A673 (cell line): ENCODE measurements at regions not wholly inside any gene's neighbourhood (a gene's known extent, or its start where the extent isn't known, plus 50 kb on each side); places are given as distances from the start of the nearest gene placed in this dataset.

ENCODE experiments used
- BruUV-seq: library from RNA; stranded (reverse); fragments of 400-500 nt; replicated peaks from 2 replicates; lab custom pipeline; 2021; lab: Mats Ljungman, UMichigan
- CTCF ChIA-PET: fragments of 300-600 bp; sonication (Branson Sonifier 250); formaldehyde crosslinking; loops from one replicate; lab custom pipeline; 2022; ENCODE audit warnings: antibody characterized with exemption; lab: Charles Lee
- POLR2A ChIA-PET: fragments of 300-600 bp; sonication (Branson Sonifier 250); formaldehyde crosslinking; loops from one replicate; lab custom pipeline; 2022; ENCODE audit warnings: antibody characterized with exemption; ENCODE audit not compliant: low non-redundant PET; lab: Charles Lee
- DNase-seq: peaks from one replicate; pipeline ENCODE4 v3.0.0-alpha.2; 2015; ENCODE audit warnings: low spot score
- H3K27ac ChIP-seq: fragments of 200-600 bp; sonication (generic); 2 replicates; pipeline ENCODE4 v1.5.1; 2016; ENCODE audit warnings: mixed run types, low read depth, mild to moderate bottlenecking, mixed read lengths, antibody characterized with exemption, low read length; ENCODE audit not compliant: poor library complexity, severe bottlenecking
- H3K27me3 ChIP-seq: fragments of 200-600 bp; sonication (generic); replicated peaks from 2 replicates; pipeline ENCODE4 v1.6.1; 2017; ENCODE audit warnings: mixed run types, low read depth, mild to moderate bottlenecking, mixed read lengths, antibody characterized with exemption, low read length; ENCODE audit not compliant: insufficient read depth, poor library complexity
- H3K36me3 ChIP-seq: fragments of 200-600 bp; sonication (generic); 2 replicates; pipeline ENCODE4 v1.6.1; 2016; ENCODE audit warnings: mixed run types, mild to moderate bottlenecking, mixed read lengths, antibody characterized with exemption, low read length; ENCODE audit not compliant: insufficient read depth, poor library complexity, severe bottlenecking
- H3K4me1 ChIP-seq: fragments of 200-600 bp; sonication (generic); 2 replicates; pipeline ENCODE4 v1.6.1; 2017; ENCODE audit warnings: mixed run types, mild to moderate bottlenecking, mixed read lengths, antibody characterized with exemption, low read length; ENCODE audit not compliant: insufficient read depth, poor library complexity, severe bottlenecking
- H3K4me3 ChIP-seq: fragments of 200-600 bp; sonication (generic); 2 replicates; pipeline ENCODE4 v1.5.1; 2016; ENCODE audit warnings: low read depth, mixed run types, mild to moderate bottlenecking, mixed read lengths, low read length; ENCODE audit not compliant: poor library complexity, severe bottlenecking
- H3K9me3 ChIP-seq: fragments of 200-600 bp; sonication (generic); 2 replicates; pipeline ENCODE4 v1.6.1; 2016; ENCODE audit warnings: mixed run types, low read depth, mild to moderate bottlenecking, mixed read lengths, antibody characterized with exemption, low read length; ENCODE audit not compliant: poor library complexity, severe bottlenecking
- CTCF ChIP-seq: fragments of 300-800, 200-600 bp; sonication (generic); conservative IDR thresholded peaks from 2 replicates; pipeline ENCODE4 v1.5.1; 2017; ENCODE audit warnings: low read depth, mild to moderate bottlenecking, antibody characterized with exemption, low read length, moderate library complexity, mixed read lengths
- EZH2 ChIP-seq: fragments of 200-600 bp; sonication (generic); IDR thresholded peaks from 2 replicates; pipeline ENCODE4 v1.6.1; 2017; ENCODE audit warnings: borderline replicate concordance, low read depth, mild to moderate bottlenecking, mixed read lengths, antibody characterized with exemption, low read length; ENCODE audit not compliant: poor library complexity, severe bottlenecking
- intact Hi-C: fragments of 100-400 bp; cut with micrococcal nuclease; formaldehyde crosslinking; loops from one replicate; pipeline ENCODE4 v1.10.0; 2022; ENCODE audit not compliant: unreplicated experiment

- POLR2A ChIA-PET: no interaction called here
- no peak overlapping the region for H3K4me3 ChIP-seq
- TF ChIP-seq CTCF (no peak), EZH2 (no peak)
- no TSS peak for BruUV-seq
- H3K36me3 ChIP-seq: no peaks in the 10 kb centered on the region
- H3K27ac ChIP-seq: no peak overlapping the region
- intact Hi-C loops: no loop called here
- no peak for DNase-seq
- CTCF ChIA-PET: no interaction called here
- no peaks in the 10 kb centered on the region for H3K4me1 ChIP-seq
- peaks cover 8% of the 10 kb centered on the region for H3K27me3 ChIP-seq
- H3K9me3 ChIP-seq: no peaks in the 10 kb centered on the region
Measured at GRCh38 chr4:176614793-176615192, 177.9 kb downstream of the VEGFC start.

- H3K9me3 ChIP-seq: no peaks in the 10 kb centered on the region
- TF ChIP-seq CTCF (no peak), EZH2 (no peak)
- DNase-seq: no peak
- intact Hi-C loops: no loop called here
- no peak overlapping the region for H3K4me3 ChIP-seq
- BruUV-seq: no TSS peak
- peaks cover 3% of the 10 kb centered on the region for H3K27me3 ChIP-seq
- no peak overlapping the region for H3K27ac ChIP-seq
- CTCF ChIA-PET: no interaction called here
- H3K4me1 ChIP-seq: no peaks in the 10 kb centered on the region
- H3K36me3 ChIP-seq: no peaks in the 10 kb centered on the region
- POLR2A ChIA-PET: no interaction called here
Measured at GRCh38 chr4:176616151-176616550, 176.6 kb downstream of the VEGFC start.

GRCh38 chr4:176618138-176618537 is 174.6 kb downstream of the VEGFC start:
- Histone ChIP-seq H3K27ac (no peak overlapping the region), H3K4me3 (no peak overlapping the region), H3K9me3 (no peaks in the 10 kb centered on the region), H3K27me3 (peaks cover 3% of the 10 kb centered on the region), H3K4me1 (no peaks in the 10 kb centered on the region), H3K36me3 (no peaks in the 10 kb centered on the region)
- intact Hi-C loops: no loop called here
- no peak for DNase-seq
- BruUV-seq: no TSS peak
- ChIA-PET POLR2A (no interaction called here), CTCF (interaction anchor here (1.1 kb wide), 1 partner anchor 429 kb away, joined by 10 read pairs; no protein-coding TSS in a partner anchor)
- TF ChIP-seq CTCF (no peak), EZH2 (no peak)
